Muscle layer of duodenum (tissue), 2 donors: ENCODE measurements at regions not wholly inside any gene's neighbourhood (a gene's known extent, or its start where the extent isn't known, plus 50 kb on each side); places are given as distances from the start of the nearest gene placed in this dataset.

Experiments used
- H3K27ac ChIP-seq: one replicate; pipeline ENCODE4 v1.7.0; 2013; ENCODE audit warnings: mild to moderate bottlenecking, low read length
- H3K27me3 ChIP-seq: one replicate; pipeline ENCODE4 v1.7.0; 2013; ENCODE audit warnings: low read depth, mild to moderate bottlenecking, control low read depth, low read length
- H3K36me3 ChIP-seq, 2 donors: one replicate each; pipeline ENCODE4 v1.7.0; 2013; ENCODE audit warnings: low read length in 2 of 2, control low read depth in 1 of 2, mild to moderate bottlenecking in 1 of 2; ENCODE audit not compliant: insufficient read depth in 2 of 2, control insufficient read depth in 1 of 2
- H3K4me1 ChIP-seq, 2 donors: one replicate each; pipeline ENCODE4 v1.7.0; 2013; ENCODE audit warnings: low read length in 2 of 2, mild to moderate bottlenecking in 2 of 2, control low read depth in 1 of 2, moderate library complexity in 1 of 2; ENCODE audit not compliant: insufficient read depth in 2 of 2, control insufficient read depth in 1 of 2
- H3K4me3 ChIP-seq, 2 donors: one replicate each; pipeline ENCODE4 v1.7.0; 2013; ENCODE audit warnings: low read length in 2 of 2, low read depth in 1 of 2, mild to moderate bottlenecking in 1 of 2
- H3K9me3 ChIP-seq, 2 donors: one replicate each; pipeline ENCODE4 v1.7.0; 2013; ENCODE audit warnings: low read length in 2 of 2, control low read depth in 1 of 2, mild to moderate bottlenecking in 1 of 2; ENCODE audit not compliant: control insufficient read depth in 1 of 2
- donor health status: healthy.

DNA sequence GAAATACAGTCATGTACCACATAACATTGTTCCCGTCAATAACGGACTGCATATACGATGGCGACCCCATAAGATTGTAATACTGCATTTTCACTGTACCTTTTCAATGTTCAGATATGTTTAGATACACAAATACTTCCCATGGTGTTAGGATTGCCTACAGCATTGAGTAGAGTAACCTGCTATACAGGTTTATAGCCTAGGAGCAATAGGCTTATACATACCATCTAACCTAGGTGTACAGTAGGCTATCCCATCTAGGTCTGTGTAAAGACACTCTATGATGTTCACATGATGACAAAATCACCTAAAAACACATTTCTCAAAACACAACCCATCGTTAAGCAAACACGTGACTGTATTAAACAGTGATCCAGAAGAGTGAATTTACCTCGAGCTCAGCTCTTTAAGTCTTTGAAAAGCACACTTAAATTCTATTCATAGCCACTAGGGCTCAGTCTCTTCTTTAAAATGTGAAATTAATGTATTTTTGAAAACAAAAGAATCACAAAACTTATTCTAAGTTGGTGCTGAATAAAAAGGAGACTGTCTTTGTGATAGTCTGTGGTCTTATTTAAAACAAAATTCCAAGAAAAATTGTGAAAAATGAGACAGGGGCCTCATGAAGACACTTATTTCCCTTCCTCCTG lies 239.1 kb upstream of the ARID2 start:
- Histone ChIP-seq H3K9me3 (peaks cover 0 to 5% of the 10 kb centered on the region in 2 donors), H3K36me3 (no peaks in the 10 kb centered on the region), H3K4me3 (no peak overlapping the region), H3K27ac (no peak overlapping the region), H3K4me1 (no peaks in the 10 kb centered on the region), H3K27me3 (no peaks in the 10 kb centered on the region)

DNA sequence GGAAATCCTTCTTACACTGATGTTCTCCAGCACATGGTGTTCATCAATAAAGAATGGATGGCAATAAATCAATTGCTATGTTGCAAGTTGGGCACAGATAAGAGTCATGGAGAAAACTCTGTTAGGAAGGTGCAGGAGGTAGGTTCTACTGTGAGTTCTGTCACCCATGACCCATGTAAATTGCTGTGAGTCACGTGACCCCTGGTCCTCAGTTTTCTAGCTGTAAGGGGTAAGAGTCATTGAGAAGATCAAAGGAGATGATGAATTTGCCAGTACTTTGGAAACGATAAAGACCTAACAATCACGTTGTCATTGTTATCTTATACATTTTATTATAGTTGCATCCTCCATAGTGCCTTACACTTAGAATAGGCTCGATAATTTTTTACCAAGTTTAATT lies 235.2 kb upstream of the ARID2 start:
- H3K36me3 ChIP-seq = no peaks in the 10 kb centered on the region
- peaks cover 0 to 5% of the 10 kb centered on the region in 2 donors for H3K9me3 ChIP-seq
- no peak overlapping the region for H3K27ac ChIP-seq
- no peaks in the 10 kb centered on the region for H3K4me1 ChIP-seq
- H3K27me3 ChIP-seq = no peaks in the 10 kb centered on the region
- no peak overlapping the region for H3K4me3 ChIP-seq

DNA sequence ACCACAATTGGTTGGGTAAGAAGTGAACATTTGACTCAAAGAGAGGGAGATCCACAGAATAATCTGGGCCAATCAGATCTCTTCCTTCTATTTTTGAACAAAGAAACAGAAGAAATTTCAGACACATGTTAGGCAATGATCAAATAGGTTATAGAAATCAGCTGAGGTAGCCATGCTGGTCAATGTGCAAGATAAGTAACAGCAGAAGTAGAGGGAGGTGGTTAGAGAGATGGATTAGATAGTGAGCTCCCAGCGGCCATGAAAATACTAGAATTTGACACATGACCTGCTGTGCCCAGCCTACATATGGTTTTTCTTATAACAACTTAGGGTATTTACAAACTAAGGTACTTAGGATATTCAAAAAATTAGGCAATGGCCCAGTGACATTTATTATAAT lies 230.9 kb upstream of the ARID2 start:
- H3K4me3 ChIP-seq = no peak overlapping the region
- H3K36me3 ChIP-seq = no peaks in the 10 kb centered on the region
- no peaks in the 10 kb centered on the region for H3K27me3 ChIP-seq
- no peaks in the 10 kb centered on the region for H3K9me3 ChIP-seq
- H3K4me1 ChIP-seq = no peaks in the 10 kb centered on the region
- H3K27ac ChIP-seq = no peak overlapping the region

DNA sequence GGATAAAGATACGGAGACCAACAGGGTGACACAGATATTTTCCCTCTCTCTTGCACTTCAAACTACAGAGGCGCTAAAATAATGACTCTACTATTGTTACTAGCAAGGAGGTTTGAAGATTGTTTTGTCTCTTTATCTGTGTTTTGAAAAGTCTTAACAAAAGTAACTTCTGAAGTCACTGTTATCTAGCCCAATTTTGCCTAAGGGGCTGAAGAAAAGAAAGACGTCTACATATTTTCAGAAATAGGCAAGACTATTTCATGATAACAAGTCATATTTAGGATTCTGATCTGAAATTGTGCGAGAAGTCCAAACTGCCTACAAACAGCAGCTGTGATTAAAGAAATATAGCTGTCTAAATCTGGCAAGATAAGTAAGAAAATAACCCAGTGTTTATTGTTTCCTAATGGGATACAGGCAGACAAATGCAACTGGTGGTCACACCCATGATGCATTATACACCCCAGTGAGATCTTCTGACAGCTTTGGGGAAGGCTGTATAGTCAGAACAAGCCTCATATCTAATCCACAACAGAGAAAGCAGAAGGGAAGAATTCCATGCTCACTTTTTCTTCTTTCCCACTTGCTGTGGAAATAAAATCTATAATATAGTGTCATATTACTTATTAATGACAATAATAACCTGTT lies 226.9 kb upstream of the ARID2 start:
- H3K36me3 ChIP-seq = no peaks in the 10 kb centered on the region
- H3K27me3 ChIP-seq = no peaks in the 10 kb centered on the region
- H3K4me3 ChIP-seq = no peak overlapping the region
- H3K27ac ChIP-seq = no peak overlapping the region
- H3K4me1 ChIP-seq = no peaks in the 10 kb centered on the region
- H3K9me3 ChIP-seq = no peaks in the 10 kb centered on the region

DNA sequence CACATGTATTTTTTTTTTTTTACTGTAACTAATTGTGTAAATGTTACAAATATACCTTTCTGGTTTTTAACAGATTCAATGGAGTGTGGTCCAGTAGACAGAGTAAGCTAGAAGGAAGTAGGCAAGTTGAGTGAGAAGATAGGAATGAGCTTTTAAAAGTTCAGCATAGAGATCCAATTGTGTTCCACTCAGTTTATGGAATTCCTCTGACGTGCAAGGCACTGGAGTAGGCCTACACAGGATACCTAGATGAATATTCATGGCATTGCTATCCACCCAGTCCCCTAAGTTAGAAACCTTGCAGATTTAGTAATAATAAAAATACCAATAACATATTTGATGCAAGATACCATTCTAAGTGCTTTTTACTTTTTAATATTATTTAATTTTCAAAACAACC lies 225.6 kb upstream of the ARID2 start:
- Histone ChIP-seq H3K27ac (no peak overlapping the region), H3K4me1 (no peaks in the 10 kb centered on the region), H3K4me3 (no peak overlapping the region), H3K9me3 (peaks cover 0 to 4% of the 10 kb centered on the region in 2 donors), H3K36me3 (no peaks in the 10 kb centered on the region), H3K27me3 (no peaks in the 10 kb centered on the region)

DNA sequence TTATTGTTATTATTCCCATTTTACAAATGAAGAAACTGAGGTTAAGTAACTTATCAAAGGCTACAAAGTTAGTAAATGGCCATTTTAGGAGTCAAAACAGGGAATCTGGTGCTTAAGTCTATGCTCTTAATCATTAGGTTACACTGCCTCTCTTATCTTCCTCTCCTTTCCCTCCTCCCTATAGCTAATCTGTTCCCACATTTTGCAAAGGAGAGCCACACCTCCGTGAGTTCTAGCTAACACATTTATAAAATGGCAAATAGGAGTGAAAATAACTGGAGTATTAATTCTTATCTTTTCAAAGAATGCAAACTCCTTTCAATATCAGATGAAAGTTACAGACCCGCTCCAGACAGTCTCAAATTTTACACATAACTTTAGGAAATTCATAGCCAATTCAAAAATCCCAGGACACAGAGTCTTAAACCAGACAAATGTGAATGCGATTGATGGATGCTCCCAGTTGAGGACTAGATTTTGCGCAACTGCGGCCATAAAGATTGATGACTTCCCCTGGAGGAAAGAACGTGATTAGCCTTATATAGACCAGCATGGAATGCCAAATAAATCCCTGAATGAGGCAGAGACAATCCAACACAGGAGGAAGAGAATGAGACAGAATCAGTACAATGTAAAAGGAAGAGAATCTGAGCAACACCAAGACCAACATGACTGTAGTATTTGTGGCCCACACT lies 225.0 kb upstream of the ARID2 start:
- no peak overlapping the region for H3K27ac ChIP-seq
- H3K4me1 ChIP-seq = no peaks in the 10 kb centered on the region
- H3K27me3 ChIP-seq = no peaks in the 10 kb centered on the region
- no peaks in the 10 kb centered on the region for H3K36me3 ChIP-seq
- peaks cover 0 to 4% of the 10 kb centered on the region in 2 donors for H3K9me3 ChIP-seq
- no peak overlapping the region for H3K4me3 ChIP-seq

DNA sequence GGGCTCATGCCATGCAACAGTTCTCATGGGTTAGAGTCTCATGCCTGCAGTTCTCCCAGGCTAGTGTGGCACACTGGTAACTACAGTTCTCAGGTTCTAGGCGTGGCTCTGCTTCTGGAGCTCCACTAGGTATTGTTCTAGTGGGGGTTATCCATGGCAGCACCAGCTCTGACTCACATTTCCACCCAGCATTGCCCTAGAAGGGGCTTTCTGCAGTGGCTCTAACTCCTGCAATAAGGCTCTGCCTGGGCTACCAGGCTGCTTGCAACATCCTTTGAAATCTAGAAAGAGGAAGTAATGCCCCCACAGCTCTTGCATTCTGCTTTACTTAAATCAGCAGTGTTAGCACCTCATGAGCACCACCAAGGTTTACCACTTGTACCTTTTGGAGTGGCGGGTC lies 220.3 kb upstream of the ARID2 start:
- Histone ChIP-seq H3K27me3 (no peaks in the 10 kb centered on the region), H3K4me3 (no peak overlapping the region), H3K4me1 (no peaks in the 10 kb centered on the region)

DNA sequence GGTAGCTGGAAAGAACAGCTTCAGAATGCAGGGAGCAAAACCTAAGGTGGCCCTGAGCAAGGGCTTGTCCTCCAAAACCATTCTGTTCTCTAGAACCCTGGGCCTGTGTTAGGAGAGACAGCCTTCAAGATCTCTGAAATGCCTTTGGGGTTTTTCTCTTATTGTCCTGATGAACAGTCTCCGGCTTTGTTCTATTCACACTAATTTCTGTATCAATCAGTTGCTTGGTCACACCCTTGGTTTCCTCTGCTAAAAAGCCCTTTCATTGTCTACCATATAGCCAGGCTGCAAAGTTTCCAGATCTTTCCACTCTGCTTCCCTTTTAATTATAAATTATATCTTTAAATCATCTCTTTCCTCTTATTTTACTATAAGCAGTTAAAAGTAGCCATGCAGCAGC lies 219.9 kb upstream of the ARID2 start:
- Histone ChIP-seq H3K4me1 (no peaks in the 10 kb centered on the region), H3K36me3 (no peaks in the 10 kb centered on the region), H3K27ac (no peak overlapping the region), H3K9me3 (peaks cover 0 to 4% of the 10 kb centered on the region in 2 donors), H3K4me3 (no peak overlapping the region), H3K27me3 (no peaks in the 10 kb centered on the region)

More for the DNA sequence above, 220.3 kb upstream of the ARID2 start:
- Histone ChIP-seq H3K9me3 (peaks cover 0 to 4% of the 10 kb centered on the region in 2 donors), H3K36me3 (no peaks in the 10 kb centered on the region), H3K27ac (no peak overlapping the region)

DNA sequence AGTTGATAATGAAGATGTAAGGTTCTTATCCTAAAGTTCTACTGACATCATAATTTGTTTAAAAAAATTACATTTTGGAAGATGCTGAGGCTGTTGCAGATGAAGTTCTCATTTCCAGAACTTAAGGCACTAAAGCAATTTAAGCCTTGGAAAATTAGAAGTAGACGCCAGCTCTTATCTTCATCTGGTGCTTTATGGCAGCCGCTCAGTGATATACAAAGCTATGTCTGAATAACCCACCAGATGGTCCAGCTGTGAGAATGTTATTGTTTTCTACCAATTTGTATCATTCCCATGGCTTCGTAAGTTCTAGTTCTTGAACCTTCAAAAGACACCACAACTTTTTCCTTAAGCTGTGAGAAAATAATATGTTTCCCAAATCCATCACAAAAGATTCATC lies 212.1 kb upstream of the ARID2 start:
- Histone ChIP-seq H3K4me3 (no peak overlapping the region), H3K9me3 (no peaks in the 10 kb centered on the region), H3K36me3 (no peaks in the 10 kb centered on the region), H3K27me3 (no peaks in the 10 kb centered on the region), H3K27ac (no peak overlapping the region), H3K4me1 (no peaks in the 10 kb centered on the region)

DNA sequence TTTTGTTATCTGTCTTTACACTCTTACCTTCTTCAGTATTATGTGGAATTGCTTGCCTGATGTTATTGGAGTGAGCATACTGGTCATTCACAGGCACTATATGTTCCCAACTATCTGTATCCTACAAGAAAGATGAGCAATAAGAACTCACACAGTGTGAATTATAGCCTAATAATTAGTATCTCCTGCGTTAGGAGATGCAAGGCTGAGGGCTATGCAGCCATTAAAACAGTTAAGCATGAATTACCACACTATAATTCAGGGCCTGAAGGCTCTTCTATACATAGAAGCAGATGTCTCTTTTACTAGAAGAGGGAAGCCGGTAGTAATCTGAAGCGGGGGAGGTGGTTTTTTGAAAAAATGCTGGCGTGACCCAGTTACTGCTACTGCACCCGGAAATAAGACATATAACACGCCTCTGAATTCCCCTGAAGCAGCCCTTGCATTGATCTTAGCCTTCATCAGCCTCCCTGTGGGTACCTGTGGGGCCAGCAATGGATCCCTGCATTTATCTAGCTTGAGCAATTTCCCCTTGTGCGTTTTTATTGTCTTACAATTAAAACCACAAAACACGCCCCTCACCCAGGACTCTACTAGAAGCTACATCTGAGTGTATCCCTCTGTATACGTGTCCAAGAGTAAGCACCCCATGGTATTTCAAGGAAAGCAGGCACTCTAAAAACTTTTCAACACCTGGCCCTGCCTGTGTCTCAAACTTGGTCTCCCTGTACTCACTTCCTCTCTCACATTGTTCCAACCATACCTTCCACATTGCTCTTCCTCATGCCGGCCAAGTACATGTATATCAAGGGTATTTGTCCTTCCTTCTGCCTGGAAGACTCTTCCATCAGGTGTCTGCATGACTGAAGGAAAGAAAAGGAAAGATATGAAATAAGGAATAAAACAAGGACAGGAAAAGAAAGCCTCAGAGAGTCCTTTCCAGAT lies 210.9 kb upstream of the ARID2 start:
- Histone ChIP-seq H3K4me3 (no peak overlapping the region), H3K4me1 (no peaks in the 10 kb centered on the region), H3K27me3 (no peaks in the 10 kb centered on the region), H3K36me3 (no peaks in the 10 kb centered on the region), H3K27ac (no peak overlapping the region), H3K9me3 (no peaks in the 10 kb centered on the region)

DNA sequence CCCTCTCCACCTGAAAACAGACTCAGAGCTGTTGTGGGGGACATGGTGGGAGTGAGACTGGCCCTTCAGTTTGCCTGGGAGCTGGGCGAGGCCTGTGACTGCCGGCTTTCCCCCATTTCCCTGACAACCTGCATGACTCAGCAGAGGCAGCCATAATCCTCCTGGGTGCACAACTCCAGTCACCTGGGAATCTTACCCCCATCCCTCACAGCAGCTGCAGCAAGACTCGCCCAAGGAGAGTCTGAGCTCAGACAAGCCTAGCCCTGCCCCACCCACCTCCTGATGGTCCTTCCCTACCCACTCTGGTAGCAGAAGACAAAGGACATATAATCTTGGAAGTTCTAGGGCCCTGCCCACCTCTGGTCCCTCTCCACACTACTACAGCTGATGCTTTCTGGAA lies 207.3 kb upstream of the ARID2 start:
- H3K9me3 ChIP-seq = peaks cover 0 to 7% of the 10 kb centered on the region in 2 donors
- H3K4me3 ChIP-seq = no peak overlapping the region
- H3K36me3 ChIP-seq = no peaks in the 10 kb centered on the region
- no peak overlapping the region for H3K27ac ChIP-seq
- no peaks in the 10 kb centered on the region for H3K27me3 ChIP-seq
- H3K4me1 ChIP-seq = no peaks in the 10 kb centered on the region
